T1000 (cell line): ENCODE measurements at regions not wholly inside any gene's neighbourhood (a gene's known extent, or its start where the extent isn't known, plus 50 kb on each side); places are given as distances from the start of the nearest gene placed in this dataset.
"Not testable (repeated sequence)": the region's sequence is repeated elsewhere in the genome, so short reads cannot be mapped to it uniquely, and the experiment has no call there.

Source experiments
- DNase-seq: peaks from one replicate; lab custom pipeline; 2025; ENCODE audit warnings: mixed read lengths; lab: John Stamatoyannopoulos, UW

DNA sequence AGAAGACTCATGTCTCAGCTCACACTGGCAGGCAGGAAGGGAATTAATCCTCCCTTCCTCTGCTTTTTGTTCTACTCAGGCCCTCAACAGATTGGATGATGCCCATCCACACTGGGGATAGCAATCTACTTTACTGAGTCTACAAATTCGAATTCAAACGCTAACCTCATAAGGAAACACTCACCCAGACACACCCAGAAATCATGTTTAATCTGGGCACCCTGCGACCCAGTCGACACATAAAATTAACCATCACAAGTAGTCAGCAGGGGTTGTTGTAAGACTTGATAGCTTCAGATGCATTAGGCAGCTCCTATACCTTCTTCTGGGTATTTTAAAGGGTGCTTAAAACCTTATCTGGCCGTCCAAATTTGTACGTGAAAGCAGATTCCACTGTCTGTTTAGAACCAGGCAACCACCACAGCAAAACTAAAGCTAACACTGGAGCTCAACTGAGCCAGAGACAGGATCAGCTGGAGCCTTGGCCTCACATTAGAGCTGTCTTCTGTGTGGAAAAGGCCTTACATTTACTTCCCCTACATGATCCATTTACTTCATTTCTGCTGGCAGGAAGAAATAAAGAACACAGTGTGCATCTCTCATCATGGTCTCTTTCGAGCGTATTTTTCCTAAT is 407.3 kb upstream of the PPP2R3A start:
- DNase-seq: no peak

DNA sequence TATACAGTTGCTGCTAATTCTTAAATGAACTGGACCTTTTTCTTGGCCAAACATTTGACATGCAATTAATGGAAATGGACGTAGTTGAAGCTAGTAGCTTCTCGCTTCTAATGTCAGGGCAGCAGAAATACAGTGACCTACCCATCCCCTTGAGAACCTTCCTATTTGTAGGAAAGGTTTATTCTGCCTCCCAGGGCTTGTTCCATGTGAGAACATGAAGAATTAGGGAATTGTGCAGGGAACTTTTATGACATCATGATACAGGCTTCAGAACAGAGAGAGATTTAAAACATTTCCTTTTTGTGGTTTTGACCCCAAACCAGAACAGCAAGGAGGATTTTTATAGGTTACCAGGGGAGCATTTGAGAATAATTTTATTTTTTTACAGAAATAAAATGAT is 406.6 kb upstream of the PPP2R3A start:
- no peak for DNase-seq

- DNase-seq: no peak
Observed at GRCh38 chr3:135559802-135560201, 405.7 kb upstream of the PPP2R3A start.

GRCh38 chr3:135560847-135561246 is 404.7 kb upstream of the PPP2R3A start:
- no peak for DNase-seq

DNA sequence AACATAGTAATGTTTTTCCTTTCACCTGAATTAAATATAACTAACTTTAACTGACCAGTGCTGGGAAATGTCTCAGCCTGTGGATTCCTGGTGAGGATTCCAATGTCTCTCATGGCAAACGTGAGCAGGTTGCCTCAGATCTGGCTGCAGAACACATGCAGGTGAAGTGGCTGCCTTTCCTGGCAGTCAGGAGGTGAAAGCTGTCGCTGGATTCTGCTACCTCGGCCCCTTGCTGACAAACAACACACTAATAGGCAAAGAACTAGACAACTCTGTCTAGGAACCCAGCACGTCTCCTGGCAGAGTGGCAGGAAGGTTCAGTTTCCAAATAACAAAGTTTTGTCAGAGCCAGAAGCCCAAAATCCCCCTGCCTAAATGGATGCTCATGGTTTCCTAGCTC is 400.8 kb upstream of the PPP2R3A start:
- no peak for DNase-seq

DNA sequence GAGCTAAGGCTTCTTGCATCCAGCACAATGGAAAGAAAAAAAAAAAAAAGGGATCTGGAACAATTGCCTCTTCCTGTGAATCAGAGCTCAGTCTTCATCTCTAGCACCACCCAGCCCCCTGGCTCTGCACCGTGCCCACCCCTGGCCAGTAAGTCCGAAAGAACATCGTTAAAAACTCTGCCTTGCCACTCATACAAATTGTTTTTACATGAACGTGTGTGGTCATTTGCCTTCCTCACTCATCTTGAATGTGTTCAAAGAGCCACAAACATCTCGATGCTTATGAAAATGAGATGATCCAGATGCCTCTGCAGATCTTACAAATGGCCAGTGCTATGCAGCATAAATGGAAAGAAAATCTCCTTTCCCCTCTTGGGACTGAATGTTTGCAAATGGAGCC is 400.0 kb upstream of the PPP2R3A start:
- no peak for DNase-seq

GRCh38 chr3:135567223-135567622 is 398.3 kb upstream of the PPP2R3A start:
- DNase-seq: no peak

- no peak for DNase-seq
Observed at GRCh38 chr3:135576751-135577150, 388.8 kb upstream of the PPP2R3A start.

GRCh38 chr3:135581806-135582205 is 383.7 kb upstream of the PPP2R3A start:
- no peak for DNase-seq

- no peak for DNase-seq
Observed at GRCh38 chr3:135582800-135583199, 382.7 kb upstream of the PPP2R3A start.

DNA sequence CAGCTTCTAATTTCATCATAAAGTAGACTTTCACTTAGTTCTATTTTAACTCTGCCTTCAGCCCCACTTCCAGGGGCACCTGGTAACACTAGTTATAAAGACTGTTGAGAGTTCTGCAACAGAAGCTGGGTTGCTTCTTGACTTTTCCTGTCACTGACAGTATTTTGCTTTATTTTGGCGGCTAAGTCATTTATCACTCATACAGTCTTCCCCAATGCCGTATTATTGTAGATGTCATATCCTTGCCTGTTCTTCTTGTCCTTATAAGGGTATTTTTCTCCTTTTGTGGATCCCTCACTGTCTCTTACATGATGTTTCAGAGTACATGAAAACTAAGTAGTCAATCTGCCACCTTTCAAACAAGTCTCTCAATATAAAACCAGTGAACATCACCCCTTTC is 369.0 kb upstream of the PPP2R3A start:
- no peak for DNase-seq

- no peak for DNase-seq
Observed at GRCh38 chr3:135597855-135598254, 367.7 kb upstream of the PPP2R3A start.

- no peak for DNase-seq
Observed at GRCh38 chr3:135598597-135598996, 366.9 kb upstream of the PPP2R3A start.

DNA sequence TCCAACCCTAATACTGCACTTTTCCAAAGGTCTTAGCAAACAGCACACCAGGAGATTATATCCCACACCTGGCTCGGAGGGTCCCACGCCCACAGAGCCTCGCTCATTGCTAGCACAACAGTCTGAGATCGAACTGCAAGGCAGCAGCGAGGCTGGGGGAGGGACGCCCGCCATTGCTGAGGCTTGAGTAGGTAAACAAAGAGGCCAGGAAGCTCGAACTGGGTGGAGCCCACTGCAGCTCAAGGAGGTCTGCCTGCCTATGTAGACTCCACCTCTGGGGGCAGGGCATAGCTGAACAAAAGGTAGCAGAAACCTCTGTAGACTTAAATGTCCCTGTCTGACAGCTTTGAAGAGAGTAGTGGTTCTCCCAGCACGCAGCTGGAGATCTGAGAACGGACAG is 361.0 kb upstream of the PPP2R3A start:
- not testable (repeated sequence) for DNase-seq

GRCh38 chr3:135618123-135618522 is 347.4 kb upstream of the PPP2R3A start:
- DNase-seq: no peak

- no peak for DNase-seq
Observed at GRCh38 chr3:135621184-135621920, 344.2 kb upstream of the PPP2R3A start.

- DNase-seq: no peak
Observed at GRCh38 chr3:135622215-135622614, 343.3 kb upstream of the PPP2R3A start.

- DNase-seq: no peak
Observed at GRCh38 chr3:135622656-135623055, 342.9 kb upstream of the PPP2R3A start.

- DNase-seq: no peak
Observed at GRCh38 chr3:135623558-135623957, 342.0 kb upstream of the PPP2R3A start.

GRCh38 chr3:135627057-135627456 is 338.5 kb upstream of the PPP2R3A start:
- no peak for DNase-seq

GRCh38 chr3:135629701-135630408 is 335.7 kb upstream of the PPP2R3A start:
- DNase-seq: no peak

DNA sequence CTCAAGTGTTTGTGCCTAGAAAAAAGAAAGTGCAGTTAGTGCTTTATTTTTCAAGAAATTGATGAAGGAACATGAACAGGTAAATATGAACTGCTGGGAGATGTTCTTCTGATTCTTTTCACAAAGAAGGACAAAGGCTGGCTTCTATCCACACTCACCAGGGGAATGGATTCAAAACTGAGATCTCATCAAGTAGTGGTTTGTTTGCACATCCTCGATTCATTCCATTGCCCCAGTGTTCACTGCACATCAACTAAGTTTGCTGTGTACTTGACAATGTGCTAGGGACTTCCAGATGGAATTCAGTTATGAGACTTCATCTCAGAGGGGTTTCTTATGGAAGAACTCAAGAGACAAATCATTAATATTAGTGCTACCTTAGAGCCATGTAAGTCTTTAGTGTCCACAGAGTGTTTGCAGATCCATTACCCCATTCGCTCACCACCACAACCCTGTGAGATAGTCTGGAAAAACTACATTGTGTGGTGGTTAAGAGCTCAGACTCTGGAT is 332.9 kb upstream of the PPP2R3A start:
- no peak for DNase-seq

DNA sequence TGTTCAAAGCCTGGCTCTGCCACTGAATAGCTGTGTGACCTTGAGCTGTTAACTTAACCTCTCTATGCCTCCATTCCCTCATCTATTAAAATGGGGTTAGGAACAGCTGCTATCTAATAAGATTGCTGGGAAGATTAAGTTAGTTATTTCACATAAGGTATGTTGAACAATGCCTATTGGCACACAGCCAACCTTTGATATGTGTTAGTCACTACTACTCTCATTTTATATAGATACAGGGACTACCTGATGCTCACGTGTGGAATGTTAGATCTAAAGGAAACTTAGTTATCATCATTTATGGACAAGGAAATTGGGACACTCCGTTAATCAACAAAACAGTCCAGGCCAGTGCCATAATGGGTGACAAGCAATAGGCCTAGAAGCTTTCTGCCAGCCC is 332.4 kb upstream of the PPP2R3A start:
- DNase-seq: no peak
